ENCODE measurements at regions not wholly inside any gene's neighbourhood (a gene's known extent, or its start where the extent isn't known, plus 50 kb on each side); places are given as distances from the start of the nearest gene placed in this dataset.

- no peak for DNase-seq (ENCODE audit: low spot score)
- H3K36me3 Mint-ChIP-seq (ENCODE audit: low read depth, unreplicated experiment) = no peaks in the 10 kb centered on the region
Observed at GRCh38 chr5:142500227-142500905, 175.5 kb upstream of the SPRY4 start.

GRCh38 chr5:142499591-142500226 is 174.9 kb upstream of the SPRY4 start:
- TF ChIP-seq CTCF (IDR thresholded peaks at IDR 0.05; ENCODE audit: unreplicated experiment) = no peak
- DNase-seq (ENCODE audit: low spot score) = no peak

More at GRCh38 chr5:142500227-142500905, 175.5 kb upstream of the SPRY4 start:
- Mint-ChIP-seq H3K27ac (ENCODE audit: unreplicated experiment) (no peak overlapping the region), H3K4me1 (ENCODE audit: unreplicated experiment) (no peaks in the 10 kb centered on the region), H3K9me3 (ENCODE audit: unreplicated experiment) (no peaks in the 10 kb centered on the region), H3K4me3 (ENCODE audit: unreplicated experiment) (no peak overlapping the region), H3K27me3 (ENCODE audit: unreplicated experiment) (peaks cover 4% of the 10 kb centered on the region)
- no peak for TF ChIP-seq CTCF (IDR thresholded peaks at IDR 0.05; ENCODE audit: unreplicated experiment)

GRCh38 chr5:142498298-142498697 is 173.5 kb upstream of the SPRY4 start:
- peaks cover 4% of the 10 kb centered on the region for H3K27me3 Mint-ChIP-seq (ENCODE audit: unreplicated experiment)
- peaks cover 4% of the 10 kb centered on the region for H3K4me1 Mint-ChIP-seq (ENCODE audit: unreplicated experiment)
- no peaks in the 10 kb centered on the region for H3K9me3 Mint-ChIP-seq (ENCODE audit: unreplicated experiment)
- H3K27ac Mint-ChIP-seq (ENCODE audit: unreplicated experiment) = no peak overlapping the region
- no peak overlapping the region for H3K4me3 Mint-ChIP-seq (ENCODE audit: unreplicated experiment)
- no peaks in the 10 kb centered on the region for H3K36me3 Mint-ChIP-seq (ENCODE audit: low read depth, unreplicated experiment)
- TF ChIP-seq CTCF (IDR thresholded peaks at IDR 0.05; ENCODE audit: unreplicated experiment) = no peak
- DNase-seq (ENCODE audit: low spot score) = no peak

More at GRCh38 chr5:142499591-142500226, 174.9 kb upstream of the SPRY4 start:
- H3K9me3 Mint-ChIP-seq (ENCODE audit: unreplicated experiment) = no peaks in the 10 kb centered on the region
- no peaks in the 10 kb centered on the region for H3K4me1 Mint-ChIP-seq (ENCODE audit: unreplicated experiment)
- peaks cover 4% of the 10 kb centered on the region for H3K27me3 Mint-ChIP-seq (ENCODE audit: unreplicated experiment)
- H3K4me3 Mint-ChIP-seq (ENCODE audit: unreplicated experiment) = no peak overlapping the region
- no peak overlapping the region for H3K27ac Mint-ChIP-seq (ENCODE audit: unreplicated experiment)
- H3K36me3 Mint-ChIP-seq (ENCODE audit: low read depth, unreplicated experiment) = no peaks in the 10 kb centered on the region

GRCh38 chr5:142495531-142495930 is 170.7 kb upstream of the SPRY4 start:
- DNase-seq (ENCODE audit: low spot score) = no peak
- peaks cover 30% of the 10 kb centered on the region for H3K4me1 Mint-ChIP-seq (ENCODE audit: unreplicated experiment)
- H3K27me3 Mint-ChIP-seq (ENCODE audit: unreplicated experiment) = peaks cover 6% of the 10 kb centered on the region
- no peaks in the 10 kb centered on the region for H3K36me3 Mint-ChIP-seq (ENCODE audit: low read depth, unreplicated experiment)
- TF ChIP-seq CTCF (IDR thresholded peaks at IDR 0.05; ENCODE audit: unreplicated experiment) = no peak
- no peaks in the 10 kb centered on the region for H3K9me3 Mint-ChIP-seq (ENCODE audit: unreplicated experiment)
- H3K4me3 Mint-ChIP-seq (ENCODE audit: unreplicated experiment) = no peak overlapping the region
- H3K27ac Mint-ChIP-seq (ENCODE audit: unreplicated experiment) = no peak overlapping the region

- H3K9me3 Mint-ChIP-seq (ENCODE audit: unreplicated experiment) = no peaks in the 10 kb centered on the region
- DNase-seq (ENCODE audit: low spot score) = no peak
- peaks cover 41% of the 10 kb centered on the region for H3K4me1 Mint-ChIP-seq (ENCODE audit: unreplicated experiment)
- H3K27me3 Mint-ChIP-seq (ENCODE audit: unreplicated experiment) = peaks cover 8% of the 10 kb centered on the region
- H3K36me3 Mint-ChIP-seq (ENCODE audit: low read depth, unreplicated experiment) = no peaks in the 10 kb centered on the region
- peak overlapping the region; percentile 33 for H3K27ac Mint-ChIP-seq (ENCODE audit: unreplicated experiment)
- no peak overlapping the region for H3K4me3 Mint-ChIP-seq (ENCODE audit: unreplicated experiment)
- no peak for TF ChIP-seq CTCF (IDR thresholded peaks at IDR 0.05; ENCODE audit: unreplicated experiment)
Observed at GRCh38 chr5:142493875-142494518, 169.2 kb upstream of the SPRY4 start.

Data from endothelial cell (in vitro differentiated cells).